DND-41 (cell line): ENCODE measurements at regions not wholly inside any gene's neighbourhood (a gene's known extent, or its start where the extent isn't known, plus 50 kb on each side); places are given as distances from the start of the nearest gene placed in this dataset.

ENCODE experiments used
- ATAC-seq: fragments of 200-7000 bp; cut with Tn5 transposase; 3 replicates; pipeline ENCODE4 v1.9.1; 2021; ENCODE audit warnings: low read depth; ENCODE audit not compliant: insufficient read depth
- DNase-seq: peaks from one replicate; pipeline ENCODE4 v3.0.0-alpha.2; 2020
- H2AFZ ChIP-seq: 2 replicates; pipeline ENCODE4 v1.6.0; 2012; ENCODE audit warnings: low read depth, low read length
- H3K27ac ChIP-seq: 2 replicates; pipeline ENCODE4 v1.5.1; 2012; ENCODE audit warnings: low read length, inconsistent platforms
- H3K27me3 ChIP-seq: fragments of 200-600 bp; sonication (generic); 2 replicates; pipeline ENCODE4 v1.6.0; 2012; ENCODE audit warnings: low read length, mild to moderate bottlenecking, inconsistent platforms; ENCODE audit not compliant: insufficient read depth, poor library complexity
- H3K36me3 ChIP-seq: 2 replicates; pipeline ENCODE4 v1.5.1; 2012; ENCODE audit warnings: low read length, inconsistent platforms; ENCODE audit not compliant: insufficient read depth
- H3K4me1 ChIP-seq: 2 replicates; pipeline ENCODE4 v1.5.1; 2012; ENCODE audit warnings: mild to moderate bottlenecking, low read length; ENCODE audit not compliant: insufficient read depth
- H3K4me2 ChIP-seq: 2 replicates; pipeline ENCODE4 v1.6.0; 2012; ENCODE audit warnings: mild to moderate bottlenecking, moderate library complexity, low read length, inconsistent platforms; ENCODE audit not compliant: insufficient read depth
- H3K4me3 ChIP-seq, 2 experiments: fragments of 200-600 bp in 1 of 2; shearing (Covaris generic) in 1 of 2; 2 replicates each; pipeline ENCODE4 v1.5.1; 2012 to 2016; ENCODE audit warnings: inconsistent platforms in 2 of 2, low read length in 2 of 2, mild to moderate bottlenecking in 2 of 2, low read depth in 1 of 2, moderate library complexity in 1 of 2
- H3K79me2 ChIP-seq: 2 replicates; pipeline ENCODE4 v1.6.0; 2012; ENCODE audit warnings: low read length, inconsistent platforms; ENCODE audit not compliant: insufficient read depth
- H3K9ac ChIP-seq: 2 replicates; pipeline ENCODE4 v1.6.0; 2012; ENCODE audit warnings: low read depth, mild to moderate bottlenecking, inconsistent platforms, low read length, moderate library complexity
- H3K9me3 ChIP-seq: 2 replicates; pipeline ENCODE4 v1.5.1; 2012; ENCODE audit warnings: low read length, moderate library complexity, mild to moderate bottlenecking, inconsistent platforms; ENCODE audit not compliant: insufficient read depth, severe bottlenecking
- H4K20me1 ChIP-seq: 2 replicates; pipeline ENCODE4 v1.6.0; 2012; ENCODE audit warnings: low read length; ENCODE audit not compliant: insufficient read depth
- CTCF ChIP-seq: IDR thresholded peaks from 2 replicates; pipeline ENCODE4 v1.5.1; 2012; ENCODE audit warnings: borderline replicate concordance, low read length, moderate library complexity, mild to moderate bottlenecking; ENCODE audit not compliant: poor library complexity, severe bottlenecking; ENCODE audit errors: extremely low read depth
- EZH2 ChIP-seq: IDR thresholded peaks from 3 replicates; pipeline ENCODE4 v1.6.1; 2012; ENCODE audit warnings: borderline replicate concordance, low read depth, mild to moderate bottlenecking, moderate library complexity, low read length, inconsistent platforms; ENCODE audit not compliant: severe bottlenecking

GRCh38 chr19:32265995-32266394 lies 79.4 kb upstream of the ZNF507 start:
- Histone ChIP-seq H3K79me2 (no peaks in the 10 kb centered on the region), H3K4me2 (no peak overlapping the region), H3K36me3 (no peaks in the 10 kb centered on the region), H3K4me3 (no peak overlapping the region), H3K4me1 (no peaks in the 10 kb centered on the region), H3K9ac (no peak overlapping the region), H3K9me3 (no peaks in the 10 kb centered on the region), H3K27ac (no peak overlapping the region), H4K20me1 (no peaks in the 10 kb centered on the region), H2AFZ (no peak overlapping the region), H3K27me3 (no peaks in the 10 kb centered on the region)
- ATAC-seq (no peak), DNase-seq (no peak)
- no peak for TF ChIP-seq CTCF
- no peak for TF ChIP-seq EZH2

- Histone ChIP-seq H3K27ac (no peak overlapping the region), H3K4me2 (no peak overlapping the region), H3K4me3 (no peak overlapping the region), H3K79me2 (no peaks in the 10 kb centered on the region), H3K4me1 (no peaks in the 10 kb centered on the region), H3K27me3 (no peaks in the 10 kb centered on the region), H4K20me1 (no peaks in the 10 kb centered on the region), H3K9ac (no peak overlapping the region), H2AFZ (no peak overlapping the region), H3K36me3 (no peaks in the 10 kb centered on the region), H3K9me3 (no peaks in the 10 kb centered on the region)
- ATAC-seq (no peak), DNase-seq (no peak)
- TF ChIP-seq EZH2 = no peak
These were observed 79.0 kb upstream of the ZNF507 start for GRCh38 chr19:32266460-32266859.

- H3K4me1 ChIP-seq = no peaks in the 10 kb centered on the region
- H3K27me3 ChIP-seq = no peaks in the 10 kb centered on the region
- TF ChIP-seq EZH2 = no peak
- no peak for TF ChIP-seq CTCF
These were observed 77.0 kb upstream of the ZNF507 start for GRCh38 chr19:32268381-32268780.

GRCh38 chr19:32269831-32270230 lies 75.6 kb upstream of the ZNF507 start:
- H3K36me3 ChIP-seq = no peaks in the 10 kb centered on the region
- H3K27me3 ChIP-seq = no peaks in the 10 kb centered on the region
- no peak overlapping the region for H3K4me2 ChIP-seq
- no peak overlapping the region for H3K9ac ChIP-seq
- no peaks in the 10 kb centered on the region for H4K20me1 ChIP-seq
- no peak overlapping the region for H3K27ac ChIP-seq
- no peaks in the 10 kb centered on the region for H3K4me1 ChIP-seq
- TF ChIP-seq EZH2 = no peak
- TF ChIP-seq CTCF = no peak
- no peaks in the 10 kb centered on the region for H3K79me2 ChIP-seq
- H3K4me3 ChIP-seq = no peak overlapping the region
- no peaks in the 10 kb centered on the region for H3K9me3 ChIP-seq
- no peak for ATAC-seq
- DNase-seq = no peak
- H2AFZ ChIP-seq = no peak overlapping the region

More at GRCh38 chr19:32268381-32268780, 77.0 kb upstream of the ZNF507 start:
- no peaks in the 10 kb centered on the region for H3K79me2 ChIP-seq
- H4K20me1 ChIP-seq = no peaks in the 10 kb centered on the region
- ATAC-seq (no peak), DNase-seq (no peak)
- H3K36me3 ChIP-seq = no peaks in the 10 kb centered on the region
- H3K4me3 ChIP-seq = no peak overlapping the region
- no peak overlapping the region for H3K4me2 ChIP-seq
- no peak overlapping the region for H2AFZ ChIP-seq
- H3K9me3 ChIP-seq = no peaks in the 10 kb centered on the region
- H3K27ac ChIP-seq = no peak overlapping the region
- no peak overlapping the region for H3K9ac ChIP-seq
